Activated CD4-positive, alpha-beta T cell treated with anti-CD3 and anti-CD28 coated beads for 24 hours (primary cell): ENCODE measurements at regions not wholly inside any gene's neighbourhood (a gene's known extent, or its start where the extent isn't known, plus 50 kb on each side); places are given as distances from the start of the nearest gene placed in this dataset.

Source experiments
- DNase-seq, 2 donors: peaks; one replicate each; pipeline ENCODE4 v3.0.0-alpha.2; 2020; ENCODE audit warnings: low read depth in 2 of 2

GRCh38 chr6:133183691-133184090 lies 57.5 kb upstream of the EYA4 start:
- DNase-seq: no peak

- DNase-seq: no peak
Measured at GRCh38 chr6:133184798-133185372, 56.3 kb upstream of the EYA4 start.

GRCh38 chr6:133185731-133186130 lies 55.4 kb upstream of the EYA4 start:
- DNase-seq: no peak

GRCh38 chr6:133187114-133187513 lies 54.0 kb upstream of the EYA4 start:
- DNase-seq: no peak

- DNase-seq: no peak
Measured at GRCh38 chr6:133187657-133188453, 53.3 kb upstream of the EYA4 start.

GRCh38 chr6:133190912-133191311 lies 50.2 kb upstream of the EYA4 start:
- DNase-seq: no peak

- DNase-seq: no peak
Measured at GRCh38 chr6:133191323-133191722, 49.8 kb upstream of the EYA4 start.
